Eye (tissue), 1 donor: ENCODE measurements at regions not wholly inside any gene's neighbourhood (a gene's known extent, or its start where the extent isn't known, plus 50 kb on each side); places are given as distances from the start of the nearest gene placed in this dataset.
"Not testable (repeated sequence)": the region's sequence is repeated elsewhere in the genome, so short reads cannot be mapped to it uniquely, and the experiment has no call there.

Experiments
- DNase-seq: peaks from one replicate; pipeline ENCODE4 v3.0.0-alpha.2; 2015

- no peak for DNase-seq
These were observed 500.1 kb upstream of the ID4 start for GRCh38 chr6:19337101-19337500.

- no peak for DNase-seq
These were observed 494.6 kb upstream of the ID4 start for GRCh38 chr6:19342616-19343015.

DNA sequence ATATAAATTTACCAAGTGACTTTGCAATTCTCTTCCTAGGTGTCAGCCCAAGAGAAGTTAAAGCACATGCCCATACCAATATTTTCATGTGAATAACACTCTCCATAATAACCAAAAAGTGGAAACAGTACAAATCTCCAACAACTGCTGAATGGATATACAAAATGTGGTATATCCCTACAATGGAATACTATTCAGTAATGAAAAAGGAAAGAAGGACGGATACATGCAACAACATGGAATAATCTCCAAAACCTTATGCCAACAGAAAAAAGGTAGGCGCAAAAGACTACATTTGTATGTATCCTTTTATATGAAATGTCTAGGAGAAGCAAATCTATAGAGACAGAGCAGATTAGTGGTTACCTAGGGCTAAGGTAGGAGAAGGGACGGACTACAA lies 487.7 kb upstream of the ID4 start:
- DNase-seq = no peak

- DNase-seq = no peak
These were observed 483.0 kb upstream of the ID4 start for GRCh38 chr6:19354181-19354580.

GRCh38 chr6:19356692-19357091 lies 480.5 kb upstream of the ID4 start:
- no peak for DNase-seq

- DNase-seq = no peak
These were observed 474.8 kb upstream of the ID4 start for GRCh38 chr6:19362396-19362795.

DNA sequence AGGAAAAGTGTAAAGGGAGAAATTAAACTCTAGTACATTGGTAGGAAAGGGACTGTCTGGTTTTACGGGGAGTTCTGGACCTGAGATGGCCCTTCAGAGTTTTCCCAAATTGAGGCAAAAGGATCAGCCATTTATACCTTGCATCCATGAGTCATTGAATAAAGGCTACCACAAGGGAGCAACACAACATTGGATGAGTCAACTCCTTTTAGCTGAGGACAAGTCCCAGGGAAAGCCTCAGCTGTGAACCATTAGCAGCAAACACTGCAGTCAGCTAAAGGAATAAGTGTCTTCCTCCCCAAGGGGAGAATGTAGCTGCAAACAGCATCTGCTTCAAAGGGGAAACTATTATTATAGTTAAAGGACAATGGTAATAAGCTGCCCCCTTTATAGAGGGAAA lies 468.7 kb upstream of the ID4 start:
- peak; percentile 37 for DNase-seq

- peak; percentile 83 for DNase-seq
These were observed 467.4 kb upstream of the ID4 start for GRCh38 chr6:19369785-19370184.

- DNase-seq = no peak
These were observed 466.3 kb upstream of the ID4 start for GRCh38 chr6:19370831-19371230.

GRCh38 chr6:19375613-19376012 lies 461.6 kb upstream of the ID4 start:
- DNase-seq = no peak

DNA sequence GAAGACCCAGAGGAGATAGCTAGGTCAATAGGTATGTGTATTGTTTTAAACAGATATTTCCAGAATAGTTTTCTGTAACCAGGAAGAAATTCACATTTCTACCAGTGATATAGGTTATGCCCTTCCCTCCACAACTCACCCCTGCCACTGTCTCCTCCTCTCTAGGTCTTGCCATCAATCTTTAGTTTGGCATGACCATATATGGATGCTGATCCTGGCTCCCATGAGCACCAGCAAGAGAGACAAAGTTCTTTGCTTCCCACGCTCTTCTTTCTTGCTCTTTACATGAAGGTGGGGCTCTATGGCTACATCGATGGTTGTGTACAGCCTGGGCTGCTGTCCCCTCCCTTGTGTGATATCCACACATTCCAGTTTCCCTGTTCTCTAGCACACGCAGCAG lies 459.4 kb upstream of the ID4 start:
- no peak for DNase-seq

DNA sequence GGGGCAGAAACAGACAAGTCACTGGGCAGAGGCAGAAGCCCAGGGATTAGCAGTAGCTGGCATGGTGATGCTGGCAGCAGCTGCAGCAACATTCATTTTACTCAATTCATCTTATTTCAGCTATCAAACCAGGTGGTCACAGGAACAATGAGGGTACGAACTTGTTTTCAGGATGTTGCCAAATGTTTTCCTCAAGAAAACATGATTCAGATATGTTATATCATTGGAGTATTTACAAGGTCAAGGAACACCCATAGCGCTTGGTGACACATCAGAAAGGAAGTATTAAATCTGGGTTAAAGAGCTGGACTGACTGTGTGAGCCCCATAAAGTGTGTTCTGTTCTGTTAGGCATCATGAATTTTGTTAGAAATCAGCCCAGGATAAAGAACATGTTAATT lies 456.9 kb upstream of the ID4 start:
- no peak for DNase-seq

DNA sequence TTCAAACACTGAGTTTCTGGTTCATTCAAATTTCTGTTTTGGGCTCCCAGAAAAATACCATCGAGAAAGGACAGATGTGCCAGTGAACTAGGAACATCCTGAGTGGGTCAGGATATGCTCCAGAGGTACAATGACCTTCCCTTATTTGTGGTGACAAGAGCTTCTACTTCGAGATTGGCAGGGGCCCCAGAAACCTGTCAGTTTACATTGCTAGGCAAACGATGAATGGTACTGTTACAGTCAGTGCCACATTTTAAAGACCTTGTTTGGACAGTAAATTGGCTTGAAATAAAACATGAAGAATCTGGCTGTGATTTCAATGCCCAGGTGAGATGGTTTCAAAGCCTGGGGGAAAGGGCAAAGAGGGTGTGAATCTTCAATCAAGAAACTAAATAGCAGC lies 454.5 kb upstream of the ID4 start:
- no peak for DNase-seq

GRCh38 chr6:19391926-19392325 lies 445.2 kb upstream of the ID4 start:
- DNase-seq = no peak

DNA sequence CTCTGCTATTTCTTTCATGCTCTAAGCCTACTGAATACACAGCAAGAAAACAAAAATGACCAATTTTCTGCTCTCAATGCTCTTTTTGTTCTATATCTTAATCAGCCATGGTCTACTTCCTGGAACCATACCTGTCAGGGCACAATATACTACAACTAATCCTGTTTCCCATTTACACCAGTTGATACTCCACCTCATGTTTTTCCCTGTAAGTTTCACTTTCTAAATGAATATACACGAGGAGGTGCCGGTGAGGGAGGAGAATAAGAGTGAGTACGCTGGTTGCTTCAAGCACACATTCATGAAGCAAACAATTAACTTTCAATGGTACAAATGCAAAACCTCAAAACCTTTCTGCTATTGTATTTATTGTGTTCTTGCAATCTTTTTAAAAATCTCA lies 443.1 kb upstream of the ID4 start:
- DNase-seq = no peak

DNA sequence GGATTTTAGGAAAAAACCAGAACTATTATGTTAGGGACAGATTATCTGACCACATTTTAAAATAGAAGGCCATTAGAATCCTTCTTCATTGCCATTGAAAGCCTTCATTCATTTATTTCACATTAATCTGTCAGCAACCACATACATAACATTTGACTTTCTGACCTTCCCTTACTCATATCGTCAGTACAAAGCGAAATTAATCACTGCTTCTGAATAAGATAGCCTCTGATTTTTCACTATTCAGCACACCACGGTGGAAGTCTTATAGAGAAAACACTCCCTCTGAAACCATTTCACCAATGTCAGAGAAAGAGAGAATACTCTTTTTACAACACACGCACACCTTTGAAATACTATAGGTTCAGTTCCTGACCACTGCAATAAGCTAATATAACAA lies 442.5 kb upstream of the ID4 start:
- no peak for DNase-seq

DNA sequence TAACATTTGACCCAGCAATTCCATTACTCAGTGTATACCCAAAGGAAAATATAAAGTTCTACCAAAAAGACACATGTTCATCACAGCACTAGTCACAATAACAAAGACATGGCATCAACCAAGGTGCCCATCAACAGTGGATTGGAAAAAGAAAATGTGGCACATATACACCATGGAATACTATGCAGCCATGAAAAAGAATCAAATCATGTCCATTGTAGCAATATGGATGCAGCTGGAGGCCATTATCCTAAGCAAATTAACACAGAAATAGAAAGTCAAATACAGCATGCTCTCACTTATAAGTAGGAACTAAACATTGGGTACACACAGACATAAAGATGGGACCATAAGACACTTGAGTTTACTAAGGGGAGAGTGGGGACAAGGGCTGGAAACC lies 441.9 kb upstream of the ID4 start:
- no peak for DNase-seq

DNA sequence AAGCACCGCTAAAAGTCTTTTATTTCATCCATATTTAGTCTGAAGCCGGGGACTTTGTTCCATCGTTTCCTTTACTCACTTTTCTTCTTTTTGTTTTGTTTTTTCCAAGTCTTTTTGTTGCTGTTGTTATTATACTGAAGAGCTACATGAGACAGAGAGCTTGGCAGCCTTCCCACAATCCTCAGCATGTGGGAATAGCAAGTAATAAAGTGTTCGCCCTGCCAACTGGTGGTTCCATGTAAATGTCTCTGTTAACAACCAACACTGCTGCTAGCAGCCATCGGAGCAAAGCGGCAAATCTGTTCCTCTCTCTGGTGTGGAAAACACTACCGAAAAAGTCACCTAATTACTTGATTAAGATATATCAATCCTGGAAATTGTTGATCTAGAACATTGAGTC lies 437.8 kb upstream of the ID4 start:
- peak; percentile 52 for DNase-seq

DNA sequence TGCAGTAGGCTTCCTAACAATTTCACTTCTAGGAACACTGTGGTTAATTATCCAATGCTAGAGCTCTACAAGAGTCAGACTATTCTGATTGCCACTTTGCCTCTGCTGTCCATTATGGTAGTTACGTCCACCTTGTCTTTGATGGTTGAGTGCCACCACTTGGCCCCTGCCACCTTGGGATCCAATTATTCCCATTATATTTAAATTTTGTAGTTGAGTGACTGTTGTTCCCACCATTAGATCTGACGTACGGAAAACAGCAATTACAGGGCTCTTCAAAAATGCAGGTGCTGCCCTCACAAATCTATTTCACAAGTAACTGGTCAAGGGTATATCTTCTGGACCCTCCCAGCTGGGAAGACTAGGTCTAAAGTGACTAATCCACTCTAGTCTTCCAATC lies 432.3 kb upstream of the ID4 start:
- not testable (repeated sequence) for DNase-seq

DNA sequence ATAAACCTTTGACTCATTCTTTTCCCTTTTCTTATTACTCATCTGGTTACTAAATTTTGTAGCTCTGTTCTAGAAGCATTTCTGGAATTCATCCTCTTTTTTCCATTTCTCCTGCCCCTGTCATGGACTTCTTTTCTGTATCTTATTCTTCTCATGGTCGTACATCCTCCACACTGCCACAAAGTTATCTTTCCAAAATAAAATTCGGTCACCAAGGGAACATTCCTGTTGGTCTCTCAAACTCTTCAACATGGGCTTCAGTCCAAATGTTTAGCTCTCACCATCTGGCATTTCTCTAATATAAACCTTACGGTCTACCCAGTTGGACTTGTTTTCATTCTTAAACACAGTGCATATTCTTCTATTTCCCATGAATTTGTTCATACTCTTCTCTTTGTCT lies 428.8 kb upstream of the ID4 start:
- DNase-seq = no peak

DNA sequence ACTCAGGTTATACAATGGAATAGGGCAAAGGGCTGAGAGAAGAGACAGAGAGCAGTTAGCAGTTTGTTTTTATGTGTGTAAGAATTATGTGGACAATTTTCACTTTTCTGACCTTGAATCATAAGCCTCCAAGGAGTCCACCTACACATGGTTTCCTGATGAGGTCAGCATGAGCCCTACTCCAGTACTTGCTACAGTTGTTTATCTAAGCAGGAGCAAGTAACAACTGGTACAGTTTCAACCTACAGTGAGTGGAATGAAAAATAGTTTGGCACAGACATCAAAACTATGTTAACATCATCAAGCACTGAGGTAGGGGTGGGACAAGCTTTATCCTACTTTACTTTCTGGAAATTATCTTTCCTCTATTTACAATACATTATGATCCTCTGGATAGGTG lies 426.7 kb upstream of the ID4 start:
- peak; percentile 3 for DNase-seq

- no peak for DNase-seq
These were observed 423.8 kb upstream of the ID4 start for GRCh38 chr6:19413323-19413722.

- DNase-seq = no peak
These were observed 421.4 kb upstream of the ID4 start for GRCh38 chr6:19415605-19416326.

DNA sequence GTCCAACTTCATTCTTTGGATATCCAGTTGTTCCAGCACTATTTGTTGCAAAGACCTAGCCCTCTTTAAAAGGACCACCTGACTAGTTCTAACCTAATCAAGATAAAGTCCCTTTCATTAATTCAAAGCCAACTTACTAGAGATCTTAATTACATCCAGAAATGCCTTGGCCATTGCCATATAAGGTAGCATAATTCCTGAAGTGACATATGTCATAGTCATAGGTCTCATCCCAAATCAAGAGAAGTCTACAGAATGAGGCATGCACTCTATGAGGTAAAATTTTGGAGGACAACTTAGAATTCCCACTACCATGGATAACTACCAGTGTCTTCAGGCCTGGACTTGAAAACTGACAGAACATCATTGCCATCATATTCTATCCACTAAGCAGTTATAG lies 420.4 kb upstream of the ID4 start:
- no peak for DNase-seq

GRCh38 chr6:19417713-19418112 lies 419.5 kb upstream of the ID4 start:
- DNase-seq = no peak

GRCh38 chr6:19424853-19425252 lies 412.3 kb upstream of the ID4 start:
- no peak for DNase-seq
